SK-N-SH treated with all-trans-retinoic acid at 6 μM for 48 hours (cell line): ENCODE measurements at regions not wholly inside any gene's neighbourhood (a gene's known extent, or its start where the extent isn't known, plus 50 kb on each side); places are given as distances from the start of the nearest gene placed in this dataset.

ENCODE experiments used
- BACH2 ChIP-seq: fragments of 250-450 bp; sonication (Bioruptor Pico); IDR thresholded peaks from 2 replicates; pipeline ENCODE4 v1.9.0; 2021; ENCODE audit warnings: mild to moderate bottlenecking, borderline replicate concordance
- CSRNP3 ChIP-seq: fragments of 250-450 bp; sonication (Bioruptor Pico); IDR thresholded peaks from 2 replicates; pipeline ENCODE4 v1.5.1; 2021; ENCODE audit warnings: mild to moderate bottlenecking, moderate library complexity
- PATZ1 ChIP-seq: fragments of 250-450 bp; sonication (Bioruptor Pico); IDR thresholded peaks from 2 replicates; pipeline ENCODE4 v1.8.0; 2020; ENCODE audit warnings: mild to moderate bottlenecking, moderate library complexity, borderline replicate concordance
- POU6F1 ChIP-seq: fragments of 250-450 bp; sonication (Bioruptor Pico); IDR thresholded peaks from 2 replicates; pipeline ENCODE4 v1.8.0; 2021; ENCODE audit warnings: low read depth, mild to moderate bottlenecking, moderate library complexity, borderline replicate concordance
- PPARA ChIP-seq: fragments of 250-450 bp; sonication (Bioruptor Pico); IDR thresholded peaks from 2 replicates; pipeline ENCODE4 v1.5.0; 2020; ENCODE audit warnings: mild to moderate bottlenecking, borderline replicate concordance
- RARB ChIP-seq: fragments of 250-450 bp; sonication (Bioruptor Pico); IDR thresholded peaks from 2 replicates; pipeline ENCODE4 v1.8.0; 2021; ENCODE audit warnings: mild to moderate bottlenecking, moderate library complexity
- ZFP30 ChIP-seq: fragments of 450-650 bp; formaldehyde crosslinking; IDR thresholded peaks from 2 replicates; pipeline ENCODE4 v1.5.0; 2022; ENCODE audit warnings: mild to moderate bottlenecking, moderate library complexity
- ZNF565 ChIP-seq: fragments of 450-650 bp; formaldehyde crosslinking; conservative IDR thresholded peaks from 2 replicates; pipeline ENCODE4 v1.5.0; 2020; ENCODE audit warnings: low read depth, mild to moderate bottlenecking, moderate library complexity

- TF ChIP-seq PPARA (CRISPR knock-in tag) (no peak), CSRNP3 (CRISPR knock-in tag) (no peak), ZFP30 (no peak), PATZ1 (no peak), ZNF565 (CRISPR knock-in tag) (no peak), POU6F1 (CRISPR knock-in tag) (no peak), RARB (no peak), BACH2 (CRISPR knock-in tag) (no peak)
Observed at GRCh38 chr14:89700801-89701200, 253.7 kb downstream of the EFCAB11 start.
